ENCODE measurements at regions not wholly inside any gene's neighbourhood (a gene's known extent, or its start where the extent isn't known, plus 50 kb on each side); places are given as distances from the start of the nearest gene placed in this dataset.
"Not testable (repeated sequence)": the region's sequence is repeated elsewhere in the genome, so short reads cannot be mapped to it uniquely, and the experiment has no call there.

GRCh38 chr5:9782826-9783560 is 152.8 kb upstream of the TAS2R1 start:
- DNase-seq = no peak

GRCh38 chr5:9781890-9782289 is 151.7 kb upstream of the TAS2R1 start:
- DNase-seq = no peak

DNA sequence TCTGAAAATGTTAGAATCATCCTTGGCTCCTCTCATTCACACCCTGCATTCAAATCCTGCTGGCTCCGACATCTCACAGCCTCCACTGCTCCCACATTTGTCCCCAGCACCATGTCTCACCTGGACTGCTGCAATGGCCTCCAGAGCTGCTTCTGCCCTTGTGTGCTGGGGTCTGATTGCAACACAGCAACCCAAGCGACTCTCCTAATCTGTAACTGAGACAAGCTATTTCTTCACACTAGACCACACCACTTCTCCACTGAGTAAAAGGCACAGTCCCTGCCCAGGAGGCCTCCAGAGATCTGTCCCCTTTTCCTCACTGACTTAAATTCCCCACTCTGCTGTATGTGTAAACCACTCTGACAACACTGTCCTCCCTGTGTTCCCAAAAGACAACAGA is 151.1 kb upstream of the TAS2R1 start:
- no peak for DNase-seq

GRCh38 chr5:9780501-9780900 is 150.3 kb upstream of the TAS2R1 start:
- DNase-seq = no peak

GRCh38 chr5:9776525-9776924 is 146.4 kb upstream of the TAS2R1 start:
- no peak for DNase-seq

- no peak for DNase-seq
Observed at GRCh38 chr5:9775339-9775738, 145.2 kb upstream of the TAS2R1 start.

GRCh38 chr5:9774472-9775079 is 144.4 kb upstream of the TAS2R1 start:
- DNase-seq = no peak

DNA sequence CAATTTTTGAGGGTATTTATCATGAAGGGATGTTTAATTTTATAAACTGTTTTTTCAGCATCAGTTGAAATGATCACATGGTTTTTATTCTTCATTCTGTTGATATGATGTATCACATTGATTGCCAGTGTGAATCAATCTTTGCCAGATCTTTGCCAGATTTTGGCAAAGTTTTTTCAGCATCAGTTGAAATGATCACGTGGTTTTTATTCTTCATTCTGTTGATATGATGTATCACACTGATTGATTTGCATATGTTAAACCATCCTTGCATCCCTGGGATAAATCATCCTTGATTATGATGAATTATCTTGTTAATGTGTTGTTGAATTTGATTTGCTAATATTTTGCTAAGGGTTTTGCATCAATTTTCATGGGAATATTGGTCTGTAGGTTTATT is 140.9 kb upstream of the TAS2R1 start:
- no peak for DNase-seq

DNA sequence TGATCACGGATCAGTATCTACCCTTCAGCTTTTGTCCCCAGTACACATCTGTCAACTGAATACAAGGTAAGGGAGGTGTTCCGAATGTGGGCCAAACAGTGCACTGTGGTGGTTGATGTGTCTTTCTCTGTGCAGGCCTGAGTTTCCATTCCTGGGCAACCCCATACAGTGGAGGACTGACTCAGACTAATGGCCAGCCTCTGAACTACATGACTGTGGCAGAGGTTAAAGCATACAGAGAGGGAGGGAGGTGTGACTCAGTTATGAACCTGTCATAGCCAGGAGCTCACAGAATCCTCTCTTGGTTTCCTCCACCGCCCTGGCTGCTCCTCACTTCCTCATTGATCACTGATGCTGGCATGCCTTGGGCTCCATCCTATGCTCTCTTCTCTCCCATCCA is 136.4 kb upstream of the TAS2R1 start:
- no peak for DNase-seq

- DNase-seq = no peak
Observed at GRCh38 chr5:9765419-9766140, 135.4 kb upstream of the TAS2R1 start.

GRCh38 chr5:9761706-9762105 is 131.6 kb upstream of the TAS2R1 start:
- DNase-seq = no peak

DNA sequence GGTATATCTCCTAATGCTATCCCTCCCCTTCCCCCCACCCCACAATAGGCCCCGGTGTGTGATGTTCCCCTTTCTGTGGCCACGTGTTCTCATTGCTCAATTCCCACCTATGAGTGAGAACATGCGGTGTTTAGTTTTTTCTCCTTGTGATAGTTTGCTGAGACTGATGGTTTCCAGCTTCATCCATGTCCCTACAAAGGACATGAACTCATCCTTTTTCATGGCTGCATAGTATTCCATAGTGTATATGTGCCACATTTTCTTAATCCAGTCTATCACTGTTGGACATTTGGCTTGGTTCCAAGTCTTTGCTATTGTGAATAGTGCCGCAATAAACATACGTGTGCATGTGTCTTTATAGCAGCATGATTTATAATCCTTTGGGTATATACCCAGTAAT is 122.5 kb upstream of the TAS2R1 start:
- not testable (repeated sequence) for DNase-seq

DNA sequence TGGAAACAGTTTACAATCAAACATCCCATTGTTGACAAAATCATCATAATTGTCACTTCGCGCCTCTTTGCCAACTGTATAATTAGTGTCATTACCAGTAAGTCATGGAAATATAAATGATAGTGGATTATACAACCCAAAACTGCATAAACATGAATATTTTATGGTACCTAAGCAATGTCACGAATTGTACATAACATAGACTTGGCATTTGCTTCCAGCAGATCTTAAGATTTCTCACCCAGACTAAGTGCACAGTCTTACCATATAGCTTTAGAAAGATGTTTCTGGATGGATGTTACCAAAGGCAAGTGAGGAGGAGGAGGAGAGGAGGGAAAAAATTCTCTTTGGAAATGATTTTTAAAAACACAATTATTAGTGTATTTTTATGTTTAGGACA is 113.4 kb upstream of the TAS2R1 start:
- no peak for DNase-seq

- DNase-seq = no peak
Observed at GRCh38 chr5:9742848-9743247, 112.7 kb upstream of the TAS2R1 start.

DNA sequence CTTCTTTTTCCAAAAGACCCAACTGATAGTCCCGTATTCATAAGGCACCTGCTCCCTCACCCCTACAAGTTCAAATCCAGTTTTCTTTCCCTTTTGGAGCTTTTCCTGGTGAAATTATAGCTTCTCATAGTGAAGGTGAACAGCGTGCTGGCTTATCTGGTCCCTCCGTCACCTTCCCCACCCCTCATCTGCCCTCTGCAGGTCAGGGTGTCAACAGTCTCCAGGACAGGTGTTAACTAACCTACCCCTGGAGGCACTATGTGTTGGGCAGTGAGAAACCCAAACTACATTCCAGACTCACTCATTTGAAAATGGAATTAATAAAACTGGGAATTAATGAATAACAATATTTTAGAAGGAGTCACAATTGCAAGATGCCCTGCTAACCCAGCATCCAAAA is 109.0 kb upstream of the TAS2R1 start:
- no peak for DNase-seq

- DNase-seq = no peak
Observed at GRCh38 chr5:9737265-9737664, 107.1 kb upstream of the TAS2R1 start.

DNA sequence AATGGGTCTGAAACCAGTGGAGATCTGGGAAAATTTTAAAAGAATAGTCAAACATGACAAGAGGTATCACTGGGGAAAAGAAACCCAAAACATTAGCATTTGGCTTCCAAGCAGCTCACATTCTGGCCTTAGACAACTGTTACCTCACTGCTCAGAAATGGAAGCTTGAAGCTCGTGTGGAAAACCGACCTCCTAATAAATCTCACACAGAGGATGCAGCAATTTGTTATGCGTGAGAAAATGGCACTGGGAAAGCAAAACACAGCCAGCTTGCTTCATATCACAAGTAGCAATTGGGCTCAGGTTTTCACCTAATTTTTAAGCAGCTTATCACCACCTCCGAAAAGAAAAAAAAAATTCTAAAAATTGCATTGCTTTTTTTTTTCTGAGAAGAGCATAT is 103.3 kb upstream of the TAS2R1 start:
- no peak for DNase-seq

- no peak for DNase-seq
Observed at GRCh38 chr5:9731159-9731558, 101.0 kb upstream of the TAS2R1 start.

GRCh38 chr5:9728261-9728660 is 98.1 kb upstream of the TAS2R1 start:
- DNase-seq = no peak

DNA sequence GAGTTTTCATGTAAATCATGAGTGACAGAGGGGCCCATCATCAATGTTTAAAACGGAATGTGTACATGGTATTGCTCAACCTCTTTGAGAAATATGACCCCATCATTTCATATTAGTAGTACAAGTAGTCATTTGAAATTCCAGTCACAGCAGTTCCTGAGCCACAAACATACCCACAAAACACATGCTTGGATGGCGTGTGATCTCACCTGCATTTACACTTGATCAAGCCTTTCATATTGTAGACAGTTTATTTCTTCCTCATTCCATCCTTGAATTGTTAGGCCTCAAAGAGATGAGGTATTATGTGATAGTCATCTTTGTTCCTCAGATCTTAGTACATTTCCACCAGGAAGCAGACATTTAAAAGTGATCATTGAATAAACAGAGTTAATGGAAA is 96.8 kb upstream of the TAS2R1 start:
- no peak for DNase-seq

DNA sequence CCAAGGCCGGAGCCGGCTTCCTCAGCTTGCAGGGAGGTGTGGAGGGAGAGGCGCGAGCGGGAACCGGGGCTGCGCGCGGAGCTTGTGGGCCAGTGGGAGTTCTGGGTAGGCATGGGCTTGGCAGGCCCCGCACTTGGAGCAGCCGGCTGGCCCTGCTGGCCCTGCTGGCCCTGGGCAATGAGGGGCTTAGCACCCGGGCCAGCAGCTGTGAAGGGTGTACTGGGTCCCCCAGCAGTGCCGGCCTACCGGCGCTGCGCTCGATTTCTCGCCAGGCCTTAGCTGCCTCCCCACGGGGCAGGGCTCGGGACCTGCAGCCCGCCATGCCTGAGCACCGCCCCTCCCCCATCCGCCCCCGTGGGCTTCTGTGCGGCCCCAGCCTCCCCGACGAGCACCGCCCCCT is 95.1 kb upstream of the TAS2R1 start:
- DNase-seq = not testable (repeated sequence)

DNA sequence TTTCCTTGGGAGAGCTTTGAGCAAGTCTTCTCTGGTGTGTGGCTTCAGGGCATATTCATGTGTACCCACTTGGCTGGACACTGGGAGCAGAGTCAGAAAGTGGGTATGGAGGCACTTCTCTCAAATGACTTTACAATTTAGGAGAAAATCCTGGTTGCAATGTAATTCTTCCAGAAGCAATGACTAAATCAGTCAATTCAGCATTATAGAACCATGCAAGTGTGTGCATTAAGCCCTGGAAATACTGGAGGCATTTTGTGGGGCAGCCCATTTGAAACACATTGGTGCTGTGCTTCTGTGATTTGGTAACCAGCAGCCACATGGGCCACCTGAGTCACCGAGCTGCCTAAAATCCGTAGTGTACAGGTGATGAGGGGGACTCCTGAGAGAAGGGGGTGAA is 94.6 kb upstream of the TAS2R1 start:
- DNase-seq = no peak

- DNase-seq = no peak
Observed at GRCh38 chr5:9722601-9723180, 92.5 kb upstream of the TAS2R1 start.

GRCh38 chr5:9721161-9721560 is 91.0 kb upstream of the TAS2R1 start:
- no peak for DNase-seq

Data from NCI-H774 (cell line).